AG09319 (cell line): ENCODE measurements at regions not wholly inside any gene's neighbourhood (a gene's known extent, or its start where the extent isn't known, plus 50 kb on each side); places are given as distances from the start of the nearest gene placed in this dataset.

Experiments
- DNase-seq: peaks from one replicate; pipeline ENCODE4 v3.0.0-alpha.2; 2010; ENCODE audit warnings: low read depth; ENCODE audit errors: extremely low read depth
- TF ChIP-seq, protein P1 (sequence below): IDR thresholded peaks from 2 replicates; pipeline ENCODE4 v1.5.1; 2011; ENCODE audit warnings: low read depth, mild to moderate bottlenecking, inconsistent platforms, low read length, moderate library complexity

GRCh38 chr18:71899707-71900472 is 644.3 kb downstream of the CBLN2 start:
- TF ChIP-seq, protein P1, sequence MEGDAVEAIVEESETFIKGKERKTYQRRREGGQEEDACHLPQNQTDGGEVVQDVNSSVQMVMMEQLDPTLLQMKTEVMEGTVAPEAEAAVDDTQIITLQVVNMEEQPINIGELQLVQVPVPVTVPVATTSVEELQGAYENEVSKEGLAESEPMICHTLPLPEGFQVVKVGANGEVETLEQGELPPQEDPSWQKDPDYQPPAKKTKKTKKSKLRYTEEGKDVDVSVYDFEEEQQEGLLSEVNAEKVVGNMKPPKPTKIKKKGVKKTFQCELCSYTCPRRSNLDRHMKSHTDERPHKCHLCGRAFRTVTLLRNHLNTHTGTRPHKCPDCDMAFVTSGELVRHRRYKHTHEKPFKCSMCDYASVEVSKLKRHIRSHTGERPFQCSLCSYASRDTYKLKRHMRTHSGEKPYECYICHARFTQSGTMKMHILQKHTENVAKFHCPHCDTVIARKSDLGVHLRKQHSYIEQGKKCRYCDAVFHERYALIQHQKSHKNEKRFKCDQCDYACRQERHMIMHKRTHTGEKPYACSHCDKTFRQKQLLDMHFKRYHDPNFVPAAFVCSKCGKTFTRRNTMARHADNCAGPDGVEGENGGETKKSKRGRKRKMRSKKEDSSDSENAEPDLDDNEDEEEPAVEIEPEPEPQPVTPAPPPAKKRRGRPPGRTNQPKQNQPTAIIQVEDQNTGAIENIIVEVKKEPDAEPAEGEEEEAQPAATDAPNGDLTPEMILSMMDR: no peak
- no peak for DNase-seq

- DNase-seq: no peak
These were observed 645.0 kb downstream of the CBLN2 start for GRCh38 chr18:71899183-71899582.

GRCh38 chr18:71887509-71887908 is 656.6 kb downstream of the CBLN2 start:
- no peak for DNase-seq
- TF ChIP-seq, protein P1: no peak

More at GRCh38 chr18:71899183-71899582, 645.0 kb downstream of the CBLN2 start:
- TF ChIP-seq, protein P1: no peak

DNA sequence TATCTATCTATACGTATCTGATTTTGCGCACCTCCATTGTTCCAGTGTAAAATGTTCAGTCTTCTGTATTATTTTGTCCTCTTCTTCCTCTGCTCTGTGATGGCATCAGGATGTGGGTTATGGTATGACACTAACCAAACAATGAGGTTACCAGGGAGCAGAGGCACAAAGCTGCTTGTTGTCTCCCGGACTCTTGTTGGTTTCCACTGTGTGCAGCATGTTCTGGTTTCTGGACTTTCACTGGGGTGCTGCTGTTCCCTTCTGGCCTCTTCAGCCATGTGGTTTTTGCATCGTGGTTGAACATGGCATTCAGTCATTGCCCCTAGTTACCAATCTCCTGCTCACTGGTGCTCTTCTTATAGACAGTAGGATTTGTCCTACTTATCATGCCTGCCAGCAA is 665.9 kb downstream of the CBLN2 start:
- TF ChIP-seq, protein P1: no peak
- DNase-seq: no peak

DNA sequence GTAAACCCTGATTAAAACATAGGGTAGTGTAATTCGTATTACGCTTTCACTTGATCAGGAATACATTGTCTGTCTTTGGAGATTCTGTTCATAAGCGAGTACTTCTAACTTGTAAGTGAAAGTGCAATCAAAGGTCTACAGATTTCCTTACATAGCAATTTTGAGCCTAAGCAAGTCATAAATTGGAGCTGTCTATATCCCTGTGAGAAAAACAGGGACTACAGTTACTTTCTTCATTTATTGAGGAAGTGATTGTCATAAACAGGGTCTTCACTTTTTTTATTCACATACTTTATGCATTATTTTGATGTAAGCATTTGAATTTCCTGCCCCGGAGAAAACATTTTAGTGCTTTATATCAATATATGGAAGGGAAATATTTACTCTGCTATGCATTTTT is 670.4 kb downstream of the CBLN2 start:
- TF ChIP-seq, protein P1: no peak
- no peak for DNase-seq

- TF ChIP-seq, protein P1: no peak
These were observed 678.3 kb downstream of the CBLN2 start for GRCh38 chr18:71865888-71866287.

DNA sequence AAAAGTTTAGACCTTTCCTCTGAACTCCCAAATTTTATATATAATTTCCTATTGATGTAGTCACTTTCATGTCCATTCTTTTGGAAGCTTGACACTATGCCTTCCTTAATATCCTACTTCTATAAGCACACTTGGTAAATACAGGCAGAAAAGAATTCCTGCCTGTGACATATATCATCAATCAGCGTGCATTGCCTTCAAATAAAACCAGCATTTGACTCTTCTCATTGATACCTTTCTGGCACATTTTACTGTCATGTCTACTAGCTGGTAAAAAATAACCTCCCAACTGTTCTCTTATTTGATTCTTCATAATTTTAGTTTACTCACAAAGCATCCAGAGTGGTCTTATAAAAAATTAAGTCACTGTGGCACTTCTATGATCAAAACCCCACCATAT is 693.5 kb downstream of the CBLN2 start:
- TF ChIP-seq, protein P1: no peak
- DNase-seq: no peak

More at GRCh38 chr18:71865888-71866287, 678.3 kb downstream of the CBLN2 start:
- DNase-seq: no peak
